Putamen (tissue), 1 donor: ENCODE measurements at regions not wholly inside any gene's neighbourhood (a gene's known extent, or its start where the extent isn't known, plus 50 kb on each side); places are given as distances from the start of the nearest gene placed in this dataset.
"Not testable (repeated sequence)": the region's sequence is repeated elsewhere in the genome, so short reads cannot be mapped to it uniquely, and the experiment has no call there.

ENCODE experiments used
- DNase-seq: peaks from one replicate; pipeline ENCODE4 v3.0.0-alpha.2; 2016; ENCODE audit warnings: low spot score

DNA sequence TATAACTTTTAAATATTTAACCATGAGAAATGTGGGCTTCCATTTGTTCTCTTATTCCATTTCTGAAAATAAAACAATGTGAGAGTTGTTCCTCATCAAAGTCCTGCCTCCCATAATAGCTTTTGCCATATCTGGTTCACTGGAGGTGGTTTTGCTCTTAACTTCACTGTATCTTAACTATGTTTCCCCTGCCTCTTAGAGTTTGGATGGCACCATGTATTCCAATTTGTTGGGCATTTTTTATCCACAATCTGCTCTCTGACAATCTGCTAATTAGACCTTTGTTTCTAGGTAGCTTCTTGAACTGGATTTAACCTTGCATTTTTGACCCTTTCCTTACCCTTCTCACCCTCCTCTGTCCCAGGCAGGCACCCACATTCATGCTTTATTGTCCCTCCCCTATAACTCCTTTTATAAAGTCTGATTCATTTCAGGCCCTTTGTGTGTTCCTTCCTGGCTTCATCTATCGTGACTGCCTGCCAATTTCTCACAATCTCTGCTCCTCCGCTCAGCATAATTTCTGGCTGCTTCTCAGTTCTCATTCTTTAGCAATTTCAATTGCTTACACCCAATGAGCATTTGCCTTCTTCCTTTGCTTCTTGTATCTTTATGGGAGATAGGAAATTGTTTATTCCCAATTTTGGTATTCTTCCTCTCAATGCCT, 144.2 kb upstream of the ARHGEF26 start:
- peak; percentile 54 for DNase-seq

DNA sequence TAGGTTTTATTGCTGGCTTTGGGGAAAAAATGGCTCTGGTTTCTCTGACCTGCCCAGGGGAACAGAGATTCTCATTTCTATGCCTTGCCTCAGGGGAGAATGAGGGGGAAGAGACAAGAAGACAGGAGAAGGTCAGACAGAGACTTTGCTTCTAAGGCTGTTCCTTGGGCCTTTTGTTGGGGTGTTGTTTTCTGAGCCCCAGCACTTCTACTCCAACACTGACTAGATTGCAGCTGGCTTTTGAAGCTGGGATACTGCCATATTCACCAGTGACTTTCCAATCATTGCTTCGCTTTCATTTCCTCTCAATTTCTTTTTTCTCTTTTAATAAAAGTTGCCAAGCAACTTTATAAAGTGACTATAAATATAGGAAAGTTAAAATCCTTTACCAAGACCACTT, 143.2 kb upstream of the ARHGEF26 start:
- no peak for DNase-seq

DNA sequence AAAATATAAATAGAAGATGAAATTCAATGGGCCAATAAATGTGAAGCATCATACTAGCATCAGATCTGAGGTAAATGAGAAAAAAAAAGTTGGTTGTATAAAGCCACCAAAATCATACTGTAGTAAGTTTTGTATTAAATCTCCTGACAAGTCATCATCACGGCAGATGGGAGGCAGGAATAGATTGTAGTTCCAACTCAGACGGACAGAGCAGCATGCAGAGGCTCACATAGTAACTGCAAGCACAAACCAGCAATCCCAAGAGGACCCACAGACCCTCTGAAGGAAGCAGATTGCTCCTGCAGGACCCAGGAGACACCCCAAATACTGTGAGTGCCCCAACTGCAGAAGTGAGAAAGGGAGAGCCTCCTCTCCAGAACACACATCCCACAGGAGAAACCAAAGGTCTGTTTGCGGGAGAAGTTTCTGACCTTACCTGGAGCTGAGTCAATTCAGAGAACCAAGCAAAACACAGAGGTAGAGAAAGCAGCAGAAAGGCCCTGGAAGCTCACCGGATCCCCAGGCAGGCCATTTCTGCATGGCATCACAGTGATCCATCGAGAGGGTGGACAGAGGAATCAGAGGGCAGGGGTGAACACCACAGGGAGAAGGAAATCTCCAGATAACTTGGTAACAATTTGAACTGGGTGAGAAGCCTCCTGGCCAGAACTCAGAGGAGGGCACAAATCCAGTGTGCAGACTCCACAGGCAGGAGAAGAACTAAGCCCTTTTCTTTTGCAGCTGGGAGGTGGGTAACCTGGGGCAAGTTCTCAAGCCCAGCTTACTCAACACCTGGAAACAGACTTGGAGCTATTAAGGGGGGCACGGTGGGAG, 141.6 kb upstream of the ARHGEF26 start:
- DNase-seq: no peak

DNA sequence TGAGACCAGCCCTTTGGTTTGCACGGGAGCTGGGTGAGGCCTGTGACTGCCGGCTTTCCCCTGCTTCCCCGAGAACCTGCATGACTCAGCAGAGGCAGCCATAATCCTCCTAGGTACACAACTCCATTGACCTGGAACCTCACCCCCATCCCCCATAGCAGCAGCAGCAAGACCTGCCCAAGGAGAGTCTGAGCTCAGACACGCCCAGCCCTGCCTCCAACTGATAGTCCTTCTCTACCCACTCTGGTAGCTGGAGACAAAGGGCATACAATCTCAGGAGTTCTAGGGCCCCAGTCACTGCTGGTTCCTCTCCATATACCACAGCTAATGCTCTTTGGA, 141.0 kb upstream of the ARHGEF26 start:
- no peak for DNase-seq

DNA sequence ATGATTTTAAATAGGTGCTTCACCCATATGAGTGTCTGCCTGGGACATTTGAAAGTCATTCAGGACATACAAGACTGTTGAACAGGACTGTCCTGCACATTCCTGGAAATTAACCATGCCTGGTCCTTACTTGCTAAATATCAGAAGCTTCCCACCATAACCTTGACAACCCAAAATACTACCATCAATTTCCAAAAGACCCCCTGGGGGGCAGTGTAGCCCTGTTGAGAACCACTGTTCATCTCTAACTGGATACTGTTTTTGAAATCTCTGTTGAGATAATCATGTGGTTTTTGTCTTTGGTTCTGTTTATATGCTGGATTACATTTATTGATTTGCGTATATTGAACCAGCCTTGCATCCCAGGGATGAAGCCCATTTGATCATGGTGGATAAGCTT, 123.8 kb upstream of the ARHGEF26 start:
- not testable (repeated sequence) for DNase-seq

DNA sequence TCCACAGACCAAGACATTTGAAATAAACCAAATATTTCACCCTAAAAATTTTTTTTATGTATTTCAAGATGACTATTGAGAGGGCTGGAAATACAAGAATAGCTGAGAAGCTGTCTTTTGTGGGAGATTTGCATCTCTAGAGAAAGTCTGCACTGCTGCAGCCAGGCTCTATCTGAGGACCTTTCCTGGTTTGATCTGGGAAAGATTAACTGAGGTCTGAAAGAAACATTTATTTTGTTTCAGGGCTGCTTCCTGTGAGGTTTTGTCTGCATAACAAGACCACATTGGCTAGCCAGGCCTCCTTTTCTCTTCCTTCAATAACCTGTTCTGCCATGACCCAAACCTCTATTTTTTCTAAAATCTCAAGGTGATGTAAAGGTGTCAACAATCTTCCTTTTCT, 117.5 kb upstream of the ARHGEF26 start:
- no peak for DNase-seq

DNA sequence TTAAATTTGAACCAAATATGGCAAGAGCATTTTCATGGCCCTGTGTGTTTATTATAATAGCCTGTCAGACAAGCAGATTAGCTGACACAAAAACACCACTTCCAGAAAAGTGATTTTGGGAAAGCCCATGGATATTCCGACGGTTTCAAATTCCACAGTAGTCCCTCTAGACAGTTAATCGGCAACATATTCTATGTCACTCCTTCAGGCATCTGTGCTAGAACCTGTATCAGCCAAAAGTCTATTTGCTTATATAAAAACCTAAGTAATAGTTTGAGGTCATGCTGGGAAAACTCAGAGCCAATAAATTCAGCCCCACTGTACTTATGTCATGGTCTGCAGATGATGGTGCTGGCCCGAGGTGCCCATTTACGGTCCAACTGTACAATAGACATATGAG, 110.2 kb upstream of the ARHGEF26 start:
- DNase-seq: no peak

DNA sequence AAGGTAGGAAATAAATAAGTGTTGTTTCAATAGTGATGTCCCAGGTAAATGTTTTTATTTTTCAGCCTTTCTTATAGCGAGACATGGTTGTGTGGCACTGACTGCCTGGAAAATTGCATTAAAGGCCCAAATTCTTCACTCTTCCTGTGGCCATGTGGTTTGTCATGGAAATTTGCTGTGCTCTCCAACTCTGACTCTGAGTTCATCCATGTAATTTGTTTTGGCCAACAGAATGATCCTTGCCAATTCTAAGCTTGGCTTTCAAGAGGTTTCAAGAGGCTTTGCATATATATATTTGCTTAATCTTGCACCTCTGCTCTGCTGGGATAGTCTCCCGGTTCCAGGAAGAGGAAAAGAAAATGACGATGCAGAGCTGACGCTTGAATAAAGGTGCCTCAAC, 107.5 kb upstream of the ARHGEF26 start:
- no peak for DNase-seq

DNA sequence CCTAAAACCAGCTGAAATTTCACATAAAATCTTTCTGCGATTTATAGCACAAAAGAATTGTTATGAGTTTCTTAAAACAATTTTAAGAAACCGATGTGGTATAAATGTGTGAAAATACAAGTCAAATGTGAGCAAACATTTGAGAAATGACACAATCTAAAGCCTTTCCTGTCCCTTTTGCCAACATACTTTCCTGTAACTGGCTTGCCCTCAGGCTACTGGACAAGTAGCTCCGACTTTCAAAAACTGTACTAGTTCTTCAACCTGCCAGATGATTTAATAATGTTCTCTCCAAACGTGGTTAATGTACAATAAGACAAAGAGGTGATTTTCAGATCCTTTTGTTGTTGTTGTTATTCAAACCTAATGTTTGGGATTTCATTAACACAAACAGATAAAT, 105.9 kb upstream of the ARHGEF26 start:
- DNase-seq: no peak

DNA sequence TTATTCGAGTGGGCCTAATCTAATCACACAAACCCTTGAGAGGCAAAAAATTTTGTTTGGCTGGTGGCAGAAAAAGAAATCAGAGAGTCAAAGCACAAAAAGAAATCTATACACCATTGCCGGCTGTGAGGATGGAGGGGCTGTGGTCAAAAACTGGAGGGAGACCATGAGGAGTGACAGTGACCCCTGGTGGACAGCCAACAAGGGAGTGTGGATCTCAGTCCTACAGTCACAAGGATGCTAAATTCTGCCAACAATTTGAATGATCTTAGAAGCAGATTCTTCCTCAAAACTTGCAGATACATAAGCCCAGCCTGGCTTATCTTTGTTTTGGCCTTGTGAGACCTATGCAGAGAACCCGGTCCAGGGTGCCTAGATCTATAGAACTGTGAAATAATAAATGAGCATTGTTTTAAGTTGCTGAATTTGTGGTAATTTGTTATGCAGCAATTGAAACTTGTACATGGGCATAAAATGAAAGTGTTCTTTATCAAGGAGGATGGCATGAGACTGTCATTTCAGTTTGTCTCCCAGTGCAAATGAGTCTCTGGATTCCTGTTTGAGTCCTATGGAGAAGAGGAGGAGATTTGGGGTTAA, 103.0 kb upstream of the ARHGEF26 start:
- no peak for DNase-seq

DNA sequence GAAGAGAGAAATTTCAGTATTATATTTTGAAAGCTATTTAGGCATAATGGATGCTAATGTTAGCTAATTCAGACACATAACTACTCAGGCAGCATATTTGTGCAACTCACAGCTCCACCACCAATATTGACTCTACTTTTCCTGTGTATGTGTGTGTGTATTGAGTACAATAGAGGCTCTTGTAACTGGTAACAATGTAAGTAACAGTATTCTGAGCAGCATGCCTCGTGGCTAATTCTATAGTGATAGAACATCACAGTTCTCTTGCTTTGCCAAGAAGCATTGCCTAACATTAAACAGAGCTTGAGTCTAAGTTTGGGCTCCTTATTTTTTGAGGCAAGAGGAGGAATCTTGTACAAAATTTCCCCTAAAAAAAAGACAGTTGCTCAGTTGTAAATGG, 98.6 kb upstream of the ARHGEF26 start:
- DNase-seq: no peak

DNA sequence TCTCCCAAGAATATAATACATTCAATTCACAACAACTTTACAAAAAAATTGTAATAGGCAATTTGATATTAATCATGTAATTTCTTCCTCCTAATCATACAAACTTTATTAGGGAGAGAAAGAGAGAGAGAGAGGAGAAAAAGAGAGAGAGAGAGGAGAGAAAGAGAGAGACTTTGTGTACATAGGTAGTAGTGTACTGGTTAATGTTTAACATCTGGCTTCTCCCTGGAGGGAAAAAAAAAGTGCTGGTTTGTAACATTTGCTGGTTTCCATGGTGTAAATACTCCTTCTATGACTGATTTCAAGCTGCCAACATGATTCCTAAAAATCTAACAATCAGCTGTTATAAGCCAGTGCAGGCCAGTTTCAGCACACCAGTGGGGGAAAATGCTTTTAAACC, 98.0 kb upstream of the ARHGEF26 start:
- DNase-seq: no peak

DNA sequence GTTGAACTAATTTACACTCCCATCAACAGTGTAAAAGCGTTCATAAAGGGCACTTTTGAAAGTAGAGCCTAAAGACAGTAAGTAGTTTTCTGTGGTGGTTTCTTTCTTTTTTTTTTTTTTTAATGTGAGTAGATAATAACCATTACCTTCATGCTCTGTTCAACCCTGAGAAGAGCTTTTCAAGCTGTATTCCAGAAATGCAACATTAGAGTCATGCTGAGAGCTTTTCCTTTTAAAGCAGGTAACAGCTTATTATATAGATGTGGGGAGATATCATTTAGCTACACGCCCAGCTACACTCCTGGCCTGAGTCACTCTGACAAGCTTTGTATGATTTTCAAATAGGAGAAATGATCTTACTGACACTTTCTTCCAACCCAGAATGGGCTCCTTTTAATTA, 96.2 kb upstream of the ARHGEF26 start:
- no peak for DNase-seq

DNA sequence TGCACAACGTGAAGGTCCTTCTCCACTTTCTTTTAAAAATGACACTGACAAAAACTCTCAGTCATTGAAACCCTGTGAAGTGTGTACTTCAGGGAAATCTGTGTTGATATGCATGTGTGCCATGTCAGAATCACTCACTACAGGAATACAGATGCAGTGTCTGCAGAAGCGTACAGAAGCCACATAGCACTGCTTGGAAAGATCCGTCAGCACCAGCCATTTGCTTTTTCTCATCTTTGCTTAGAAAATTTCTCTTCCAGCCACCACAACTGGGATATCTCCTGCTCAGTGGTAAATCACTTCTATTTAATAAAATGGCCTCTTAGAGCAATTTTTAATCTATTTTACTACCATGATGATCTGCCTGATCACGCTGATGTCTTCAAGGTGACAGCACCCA, 91.3 kb upstream of the ARHGEF26 start:
- no peak for DNase-seq

DNA sequence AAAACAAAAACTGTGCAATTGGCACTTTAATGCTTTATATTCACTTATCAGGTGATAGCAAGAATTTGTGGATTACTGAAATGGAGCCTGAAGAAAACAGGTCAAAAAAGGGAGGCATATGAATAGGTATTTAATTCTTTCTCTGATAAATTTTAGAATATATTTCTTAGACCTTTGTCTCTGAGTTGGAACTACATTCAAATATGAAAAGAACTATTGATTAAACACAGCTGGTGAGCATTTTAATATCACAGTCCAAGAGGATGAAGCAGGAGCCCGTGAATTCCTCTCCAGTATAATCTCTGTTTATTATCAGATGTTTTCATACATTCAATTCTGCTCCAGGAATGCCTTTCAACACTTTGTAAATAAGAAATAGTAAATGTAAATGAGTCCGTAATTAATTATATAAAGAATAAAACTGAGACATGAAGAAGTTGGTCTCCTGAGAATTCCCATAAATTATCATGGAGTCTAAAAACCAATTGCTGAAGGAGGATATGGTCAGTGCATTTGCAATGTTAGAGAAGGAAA, 86.3 kb upstream of the ARHGEF26 start:
- no peak for DNase-seq

DNA sequence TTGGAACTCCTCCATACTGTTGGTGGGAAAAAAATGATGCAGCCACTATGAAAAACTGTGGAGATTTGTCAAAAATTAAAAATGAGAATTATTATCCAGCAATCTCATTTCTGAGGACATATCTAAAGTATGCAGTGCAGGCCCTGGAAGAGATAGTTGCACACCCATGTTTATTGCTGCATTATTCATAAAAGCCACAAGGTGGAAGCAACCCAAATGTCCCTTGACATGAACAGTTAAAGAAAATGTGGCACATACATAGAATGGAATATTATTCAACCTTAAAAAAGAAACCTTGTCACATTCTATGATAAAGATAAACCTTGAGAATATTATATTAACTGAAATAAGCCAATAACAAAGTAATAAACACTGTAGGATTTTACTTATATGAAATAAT, 80.9 kb upstream of the ARHGEF26 start:
- DNase-seq: no peak

DNA sequence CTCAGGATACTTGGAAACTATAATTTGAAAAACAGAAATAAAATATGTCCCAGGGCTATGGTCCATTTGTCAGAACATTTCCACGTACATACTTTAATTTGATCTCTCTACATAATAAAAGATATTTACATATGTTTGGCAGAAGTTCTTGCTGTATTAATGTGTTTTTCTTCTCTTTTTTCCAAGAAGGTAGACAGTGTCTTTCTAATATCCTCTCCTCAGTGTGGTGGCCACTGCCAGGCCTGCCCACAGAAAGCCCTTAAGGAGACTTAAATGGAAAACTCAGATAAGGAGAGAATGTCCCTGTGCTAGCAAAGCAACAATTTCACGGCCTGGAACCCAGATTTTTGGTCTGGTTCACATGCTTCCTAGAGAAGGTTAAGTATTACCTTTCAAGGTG, 76.5 kb upstream of the ARHGEF26 start:
- no peak for DNase-seq

DNA sequence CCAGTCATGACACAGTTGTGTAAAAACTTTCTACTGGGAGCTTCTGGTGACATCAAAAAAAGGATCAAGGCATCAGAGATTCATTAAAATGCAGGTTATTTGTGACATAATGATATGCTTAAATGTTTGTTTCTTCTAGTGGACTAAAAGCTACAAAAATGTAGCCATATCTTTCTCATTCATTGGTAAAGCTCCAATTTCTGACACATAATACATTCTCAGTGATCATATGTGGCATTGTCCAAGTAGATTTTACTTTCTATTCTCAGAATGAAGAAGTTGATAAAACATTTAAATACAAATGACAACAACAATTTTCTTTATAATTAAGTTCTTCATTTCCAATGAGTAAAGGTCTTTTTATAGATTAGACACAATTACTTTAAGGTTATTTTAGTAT, 71.0 kb upstream of the ARHGEF26 start:
- DNase-seq: no peak

DNA sequence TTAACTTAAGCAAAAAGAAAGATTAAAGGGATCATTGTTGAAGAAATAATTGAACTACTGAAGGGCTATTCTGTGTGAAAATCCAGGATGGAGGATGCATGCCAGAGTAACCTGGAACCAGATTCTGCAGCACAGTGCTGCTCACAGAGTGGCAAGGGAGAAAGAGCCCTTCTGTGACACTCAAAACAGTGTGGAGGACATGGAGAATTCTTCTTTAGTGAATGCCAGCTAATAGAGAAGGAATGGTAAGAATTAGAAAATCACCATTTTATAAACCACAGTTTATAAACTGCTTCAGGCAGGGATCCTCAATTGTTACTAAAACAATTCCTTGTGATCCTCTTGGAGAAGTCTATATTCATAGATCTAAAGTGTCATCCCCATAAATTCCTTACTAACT, 70.4 kb upstream of the ARHGEF26 start:
- DNase-seq: no peak

DNA sequence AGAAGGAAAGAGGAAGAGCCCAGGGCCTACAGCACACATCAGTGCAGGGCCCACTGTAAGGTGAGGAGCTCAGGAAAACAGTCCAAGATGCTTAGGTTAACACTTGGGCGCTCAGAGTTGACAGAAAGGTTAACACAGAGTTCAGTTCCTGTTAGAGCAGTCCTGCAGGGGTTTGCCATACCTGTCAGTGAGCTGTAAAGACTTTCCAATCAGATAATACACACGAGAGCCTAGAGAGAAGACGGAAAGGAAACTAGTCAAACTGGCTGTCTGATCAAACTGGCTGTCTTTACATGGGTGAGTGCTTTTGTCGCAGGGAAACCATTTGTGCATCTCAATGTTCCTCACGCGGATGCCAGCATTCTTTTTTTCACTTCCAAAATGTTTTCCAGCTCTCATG, 61.4 kb upstream of the ARHGEF26 start:
- no peak for DNase-seq

DNA sequence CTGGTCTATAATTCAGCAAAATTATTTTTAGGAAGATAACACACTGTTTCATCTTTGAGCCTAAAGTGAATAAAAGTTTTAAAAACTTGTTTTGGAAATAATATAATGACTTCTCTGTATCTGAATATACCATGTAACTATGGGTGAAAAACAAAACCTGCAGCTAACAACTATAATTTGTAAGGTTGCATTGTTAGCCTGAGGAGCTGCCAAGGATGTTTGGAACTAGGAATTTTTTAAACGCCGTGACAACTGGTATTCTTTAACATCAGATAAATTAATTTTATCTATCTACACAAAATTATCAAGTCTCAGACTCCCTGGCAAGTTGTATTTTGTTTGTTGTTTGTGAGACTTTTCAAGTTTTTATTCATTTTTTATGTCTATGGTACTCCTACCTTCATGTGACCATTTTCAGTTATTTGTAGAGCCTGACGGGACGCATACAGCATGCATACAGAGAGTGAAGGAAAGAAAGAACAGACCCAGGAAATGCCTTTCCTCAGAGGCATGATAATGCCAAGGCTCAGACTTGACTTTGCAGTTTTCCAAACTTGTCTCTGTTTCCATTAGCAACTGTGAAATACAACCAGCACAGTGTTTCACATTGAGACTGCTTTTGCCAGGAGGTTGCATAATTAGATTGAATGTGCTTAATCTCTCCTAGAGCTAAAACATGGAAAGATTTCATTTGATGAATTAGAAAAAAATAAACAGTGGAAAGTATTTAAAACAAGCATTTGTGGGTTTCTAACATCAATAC, 60.8 kb upstream of the ARHGEF26 start:
- peak; percentile 56 for DNase-seq

DNA sequence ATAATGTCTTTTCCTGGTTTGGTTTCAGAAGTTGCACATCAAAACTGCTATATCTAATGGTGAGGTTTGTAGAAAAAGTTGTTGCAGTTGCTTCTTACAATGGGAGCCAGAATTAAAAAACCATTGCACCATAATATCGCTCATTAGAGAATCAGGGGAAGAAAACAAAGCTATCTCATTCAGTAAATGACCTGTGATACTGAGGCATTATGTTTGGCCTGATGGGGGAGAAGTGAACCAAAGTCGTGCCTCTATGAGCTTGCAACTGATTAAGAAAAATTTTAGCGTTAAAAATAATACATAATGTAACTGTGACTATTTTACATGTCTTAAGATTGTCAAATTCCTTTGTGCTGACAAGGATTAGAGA, 60.2 kb upstream of the ARHGEF26 start:
- no peak for DNase-seq

DNA sequence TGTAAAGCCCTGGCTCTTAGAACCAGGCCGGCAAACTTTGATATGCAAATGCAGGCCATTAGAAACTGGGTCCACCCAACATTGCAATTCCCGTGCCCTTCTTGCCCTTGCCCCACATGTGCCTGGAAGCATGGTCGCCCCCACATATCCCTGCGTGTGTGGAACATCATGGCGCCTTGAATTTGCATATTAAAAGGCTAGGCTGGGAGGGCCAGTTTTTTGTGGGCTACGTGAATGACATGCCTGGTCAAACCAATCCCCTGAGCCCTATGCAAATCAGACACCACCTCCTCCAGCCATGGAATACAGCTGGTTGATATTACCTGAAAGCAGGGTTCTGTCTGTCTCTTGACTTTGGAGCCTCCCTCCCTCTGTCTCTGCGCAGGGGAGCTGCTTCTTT, 58.7 kb upstream of the ARHGEF26 start:
- no peak for DNase-seq
